Left ventricle myocardium inferior (tissue), 1 donor: ENCODE measurements at regions not wholly inside any gene's neighbourhood (a gene's known extent, or its start where the extent isn't known, plus 50 kb on each side); places are given as distances from the start of the nearest gene placed in this dataset.
A peak's percentile ranks its signal among the peaks of the same experiment; 100 is the strongest.

Experiments
- DNase-seq: peaks from one replicate; pipeline ENCODE4 v3.0.0-alpha.2; 2020
- H3K27ac ChIP-seq: fragments of 200-600 bp; replicated peaks from 2 replicates; pipeline ENCODE4 v1.8.0; 2021
- H3K27me3 ChIP-seq: fragments of 200-600 bp; 2 replicates; pipeline ENCODE4 v1.8.0; 2021; ENCODE audit warnings: low read depth
- H3K36me3 ChIP-seq: fragments of 200-600 bp; 2 replicates; pipeline ENCODE4 v1.8.0; 2021
- H3K4me1 ChIP-seq: fragments of 200-600 bp; 2 replicates; pipeline ENCODE4 v1.8.0; 2021
- H3K4me3 ChIP-seq: fragments of 200-600 bp; 2 replicates; pipeline ENCODE4 v1.8.0; 2021; ENCODE audit warnings: mild to moderate bottlenecking, moderate library complexity
- H3K9me3 ChIP-seq: fragments of 200-600 bp; replicated peaks from 2 replicates; pipeline ENCODE4 v1.8.0; 2021
- CTCF ChIP-seq: fragments of 200-600 bp; IDR thresholded peaks from 2 replicates; pipeline ENCODE4 v1.8.0; 2021; ENCODE audit warnings: antibody characterized with exemption, mild to moderate bottlenecking, borderline replicate concordance
- intact Hi-C: fragments of 100-400 bp; cut with micrococcal nuclease; formaldehyde crosslinking; loops from one replicate; pipeline ENCODE4 v1.11.0; 2022
- donor health status: DM: no; HTN: yes; CAD: no; lungs with severe emphysema.

GRCh38 chr12:53816360-53817020 is 64.7 kb upstream of the CISTR start:
- Histone ChIP-seq H3K9me3 (no peaks in the 10 kb centered on the region), H3K36me3 (no peaks in the 10 kb centered on the region), H3K4me1 (no peaks in the 10 kb centered on the region), H3K27me3 (peaks cover 96% of the 10 kb centered on the region), H3K27ac (no peak overlapping the region), H3K4me3 (no peak overlapping the region)
- no peak for DNase-seq
- intact Hi-C loops, result no loop called here
- no peak for TF ChIP-seq CTCF

- Histone ChIP-seq H3K27me3 (peaks cover 96% of the 10 kb centered on the region), H3K36me3 (no peaks in the 10 kb centered on the region), H3K9me3 (no peaks in the 10 kb centered on the region), H3K4me1 (no peaks in the 10 kb centered on the region), H3K4me3 (no peak overlapping the region), H3K27ac (no peak overlapping the region)
- intact Hi-C loops, result no loop called here
- TF ChIP-seq CTCF, result no peak
- no peak for DNase-seq
These were observed 65.2 kb upstream of the CISTR start for GRCh38 chr12:53817021-53817389.

- Histone ChIP-seq H3K27ac (peak overlapping the region; percentile 19), H3K4me1 (no peaks in the 10 kb centered on the region), H3K9me3 (no peaks in the 10 kb centered on the region), H3K4me3 (no peak overlapping the region), H3K27me3 (peaks cover 98% of the 10 kb centered on the region), H3K36me3 (no peaks in the 10 kb centered on the region)
- intact Hi-C loops, result no loop called here
- no peak for TF ChIP-seq CTCF
- no peak for DNase-seq
These were observed 68.9 kb upstream of the CISTR start for GRCh38 chr12:53820514-53821306.

GRCh38 chr12:53824001-53824712 is 72.4 kb upstream of the CISTR start:
- H3K27me3 ChIP-seq, result peaks cover 88% of the 10 kb centered on the region

More at GRCh38 chr12:53824001-53824712, 72.4 kb upstream of the CISTR start:
- Histone ChIP-seq H3K36me3 (no peaks in the 10 kb centered on the region), H3K4me1 (no peaks in the 10 kb centered on the region), H3K9me3 (no peaks in the 10 kb centered on the region), H3K4me3 (no peak overlapping the region), H3K27ac (no peak overlapping the region)
- no peak for TF ChIP-seq CTCF
- no peak for DNase-seq
- intact Hi-C loops, result no loop called here
